ENCODE measurements at regions not wholly inside any gene's neighbourhood (a gene's known extent, or its start where the extent isn't known, plus 50 kb on each side); places are given as distances from the start of the nearest gene placed in this dataset.

DNA sequence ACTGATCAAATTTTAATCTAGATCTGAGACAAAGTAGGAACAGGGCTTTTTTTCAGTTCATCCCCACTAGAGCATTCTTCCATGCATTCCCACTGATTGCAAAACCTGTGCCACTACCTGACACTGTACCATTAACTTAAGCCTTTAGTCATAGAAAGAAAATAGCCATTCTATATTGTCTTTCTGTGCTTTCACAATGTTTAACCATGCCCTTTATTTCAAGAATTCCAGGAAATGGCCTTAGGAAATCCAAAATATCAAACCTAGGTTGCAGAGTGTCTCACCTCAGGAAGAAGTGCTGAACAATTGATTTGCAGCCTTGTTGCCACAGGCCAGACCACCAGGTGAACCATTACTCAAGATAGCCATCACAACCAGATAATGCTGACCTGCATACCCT, 56.2 kb upstream of the TGFBR2 start:
- DNase-seq, result no peak

DNA sequence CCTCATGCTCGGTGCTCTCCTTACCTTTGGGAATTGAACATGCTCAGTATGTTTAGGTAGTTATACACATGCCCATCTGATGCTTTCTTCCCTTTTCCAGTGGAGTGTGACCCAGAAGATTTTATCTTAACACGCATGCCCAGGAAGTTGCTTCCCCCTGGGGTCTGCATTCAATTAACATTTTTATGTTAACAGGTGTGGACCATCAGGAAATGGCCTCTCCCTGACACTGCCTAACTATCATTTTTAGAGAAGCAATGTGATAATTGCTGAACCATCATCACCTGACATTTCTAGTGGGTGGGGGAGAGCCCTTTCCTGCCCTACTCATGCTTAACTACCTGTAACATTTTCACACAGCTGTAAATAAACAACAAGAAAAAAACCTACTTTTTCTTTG, 55.1 kb upstream of the TGFBR2 start:
- DNase-seq, result no peak

DNA sequence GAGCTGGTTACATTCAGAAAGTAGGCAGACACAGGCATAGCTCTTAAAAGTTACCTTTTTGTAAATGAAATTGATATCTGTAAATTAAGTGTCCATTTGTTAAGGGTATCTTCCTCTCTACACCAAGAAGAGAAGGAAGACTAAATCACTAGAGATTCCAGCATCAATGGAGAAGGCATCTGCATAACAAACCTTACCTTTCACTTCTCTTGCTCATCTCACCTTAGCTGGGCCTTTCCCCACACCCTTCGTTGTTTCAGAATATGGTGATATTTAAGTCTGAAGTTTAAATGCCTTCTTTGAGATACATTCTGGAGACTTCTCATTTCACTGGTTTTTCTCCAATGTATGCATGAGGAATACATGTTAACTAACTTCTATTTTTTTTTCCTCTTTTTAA, 54.5 kb upstream of the TGFBR2 start:
- DNase-seq, result no peak

DNA sequence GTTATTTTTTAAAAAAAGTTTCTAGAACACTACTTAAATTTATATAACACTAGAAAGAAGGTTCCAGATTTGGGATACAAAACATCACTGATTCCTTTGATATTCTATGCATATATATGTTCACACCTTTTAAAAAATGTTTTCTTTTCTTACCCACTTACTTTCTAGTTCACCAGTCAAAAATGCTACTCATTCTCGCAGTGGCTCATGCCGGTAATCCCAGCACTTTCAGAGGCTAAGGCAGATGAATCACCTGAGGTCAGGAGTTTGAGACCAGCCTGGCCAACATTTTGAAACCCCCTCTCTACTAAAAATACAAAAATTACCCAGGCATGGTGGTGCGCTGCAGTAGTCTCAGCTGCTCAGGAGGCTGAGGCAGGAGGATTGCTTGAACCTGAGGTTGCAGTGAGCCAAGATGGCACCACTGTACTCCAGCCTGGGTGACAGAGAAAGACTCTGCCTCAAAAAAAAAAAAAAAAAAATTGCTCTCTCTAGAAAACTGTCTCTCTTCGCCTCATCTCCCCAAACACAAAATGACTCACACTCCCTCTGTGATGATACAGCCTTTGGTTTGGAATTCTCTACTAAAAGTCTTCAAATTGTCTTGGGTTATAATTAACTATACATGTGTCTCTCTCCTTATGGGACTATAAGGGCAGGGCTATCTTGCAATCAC, 52.6 kb upstream of the TGFBR2 start:
- no peak for DNase-seq

DNA sequence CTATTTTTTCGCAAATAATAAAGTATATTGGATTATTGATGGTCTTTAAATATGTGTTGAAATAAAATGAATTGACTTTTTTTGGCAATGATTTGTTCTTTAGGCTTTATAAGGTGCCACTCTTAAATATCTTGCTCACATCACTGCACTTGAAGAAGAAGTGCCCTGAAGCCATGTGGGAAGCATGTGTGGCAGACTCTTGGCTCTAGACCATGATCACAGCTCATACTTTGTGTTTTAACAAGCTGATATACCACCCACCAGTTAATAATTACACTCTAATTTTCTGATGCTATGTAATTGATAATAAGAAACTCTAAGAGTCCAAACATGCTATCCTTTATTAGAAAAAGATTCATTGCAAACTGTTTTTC, 52.1 kb upstream of the TGFBR2 start:
- DNase-seq, result no peak

DNA sequence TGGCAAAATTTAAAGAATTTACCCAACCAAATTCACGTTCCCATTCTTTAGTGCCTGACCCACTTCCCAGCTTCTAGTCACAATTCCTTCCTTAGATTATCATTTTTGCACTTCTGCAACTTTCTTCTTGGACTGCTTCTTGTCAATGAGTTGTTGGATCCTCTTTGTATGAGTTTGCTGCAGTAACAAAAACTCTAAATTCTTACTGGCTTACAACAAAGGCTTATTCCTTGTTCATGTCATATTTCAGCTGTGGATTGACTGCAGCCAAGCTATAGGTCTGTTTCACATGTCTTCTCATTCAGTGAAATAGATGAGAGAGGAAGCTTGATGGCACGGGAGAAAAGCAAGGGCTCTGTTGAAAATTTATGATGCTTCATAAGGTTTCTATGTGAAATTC, 50.4 kb upstream of the TGFBR2 start:
- DNase-seq, result no peak

Measured in muscle of back (tissue), 3 donors.